Spleen (tissue), 11 donors: ENCODE measurements at regions not wholly inside any gene's neighbourhood (a gene's known extent, or its start where the extent isn't known, plus 50 kb on each side); places are given as distances from the start of the nearest gene placed in this dataset.
"Not testable (repeated sequence)": the region's sequence is repeated elsewhere in the genome, so short reads cannot be mapped to it uniquely, and the experiment has no call there.

ENCODE experiments used
- DNase-seq: peaks from one replicate; pipeline ENCODE4 v3.0.0-alpha.2; 2020
- H3K27ac ChIP-seq, 8 donors: fragments of 200-600 bp; sonication (generic) in 7 of 8; 1 replicate in 4 of 8; 2 replicates in 4 of 8; pipeline versions ENCODE4 v1.5.0 to v1.8.0; 2016 to 2021; ENCODE audit warnings: inconsistent platforms in 4 of 8, mild to moderate bottlenecking in 4 of 8, moderate library complexity in 1 of 8
- H3K27me3 ChIP-seq, 7 donors: fragments of 200-600 bp; sonication (generic) in 6 of 7; replicated peaks in 1 of 7; 1 replicate in 4 of 7; 2 replicates in 3 of 7; pipeline versions ENCODE4 v1.5.0 to v1.8.0; 2016 to 2021; ENCODE audit warnings: inconsistent platforms in 3 of 7, mild to moderate bottlenecking in 1 of 7
- H3K36me3 ChIP-seq, 6 donors: fragments of 200-600 bp; sonication (generic) in 5 of 6; 1 replicate in 4 of 6; 2 replicates in 2 of 6; pipeline versions ENCODE4 v1.5.0 to v1.8.0; 2016 to 2021; ENCODE audit warnings: inconsistent platforms in 2 of 6
- H3K4me1 ChIP-seq, 6 donors: fragments of 200-600 bp; sonication (generic) in 5 of 6; 1 replicate in 3 of 6; 2 replicates in 3 of 6; pipeline versions ENCODE4 v1.5.0 to v1.8.0; 2016 to 2021; ENCODE audit warnings: inconsistent platforms in 3 of 6
- H3K4me3 ChIP-seq, 8 donors: fragments of 200-600 bp; sonication (generic) in 7 of 8; 1 replicate in 4 of 8; 2 replicates in 4 of 8; pipeline versions ENCODE4 v1.5.0 to v1.8.0; 2016 to 2021; ENCODE audit warnings: inconsistent platforms in 4 of 8, mild to moderate bottlenecking in 4 of 8, moderate library complexity in 2 of 8
- H3K9me3 ChIP-seq, 8 donors: fragments of 200-600 bp; sonication (generic) in 7 of 8; 1 replicate in 4 of 8; 2 replicates in 4 of 8; pipeline versions ENCODE4 v1.5.0 to v1.8.0; 2016 to 2021; ENCODE audit warnings: inconsistent platforms in 4 of 8
- POLR2A ChIP-seq, 3 donors: fragments of 450-650 bp; IDR thresholded peaks; one replicate each; pipeline ENCODE4 v1.5.1; 2017; ENCODE audit warnings: antibody characterized with exemption in 3 of 3, mild to moderate bottlenecking in 1 of 3
- POLR2AphosphoS5 ChIP-seq, 3 donors: sonication (generic); formaldehyde crosslinking; IDR thresholded peaks; one replicate each; pipeline ENCODE4 v1.5.1; 2017; ENCODE audit warnings: antibody characterized with exemption in 3 of 3
- WGBS, 5 donors: extraction: QIAGEN DNeasy Blood & Tissue Kit in 3 of 5; methylation state at CpG; one replicate each; pipeline versions ENCODE4 v1.1.5 to v1.1.7; 2013 to 2018; 5-methylcytosine and 5-hydroxymethylcytosine counted together
- intact Hi-C: fragments of 100-400 bp; cut with DNase I; formaldehyde crosslinking; loops from one replicate; pipeline ENCODE4 v1.15.0; 2023; ENCODE audit warnings: low total_unique reads
- TF ChIP-seq, protein P1 (sequence below), 11 experiments: fragments of 200-600 bp in 7 of 11; fragments of 450-650 bp in 4 of 11; sonication (generic) in 4 of 11; IDR thresholded peaks in 8 of 11; conservative IDR thresholded peaks in 3 of 11; 1 replicate in 7 of 11; 2 replicates in 4 of 11; pipeline versions ENCODE4 v1.4.0 to v1.8.0; 2016 to 2021; ENCODE audit warnings: antibody characterized with exemption in 11 of 11, inconsistent platforms in 4 of 11, mild to moderate bottlenecking in 1 of 11
- donor health status: healthy with polysubstance abuse.
- donor health status: DM: no; HTN: no; CAD: no; lungs with moderate emphysema.
- donor health status: DM: no; HTN: no; CAD: no.
- donor health status: Bipolar disorder and iron deficiency.
- donor health status: healthy.
- donor health status: DM: no; HTN: no; CAD: no.
- donor health status: DM: yes; HTN: yes; CAD: no.

DNA sequence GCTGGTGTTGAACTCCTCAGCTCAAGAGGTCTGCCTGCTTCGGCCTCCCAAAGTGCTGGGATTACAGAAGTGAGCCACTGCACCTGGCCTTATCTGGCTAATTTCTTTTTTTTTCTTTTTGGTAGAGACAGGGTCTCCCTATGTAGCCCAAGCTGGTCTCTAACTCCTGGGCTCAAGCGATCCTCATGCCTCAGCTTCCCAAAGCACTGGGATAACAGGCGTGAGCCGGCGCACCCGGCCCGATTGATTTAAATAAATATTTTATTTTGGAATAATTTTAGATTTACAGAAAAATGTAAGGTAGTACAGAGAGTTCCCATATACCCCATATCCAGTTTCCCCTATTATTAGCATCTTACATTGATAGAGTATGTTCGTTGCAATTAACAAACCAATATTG, 155.0 kb upstream of the MVB12B start:
- peak; percentile 9 for DNase-seq
- no peaks in the 10 kb centered on the region for H3K36me3 ChIP-seq
- H3K9me3 ChIP-seq, result peaks cover 0 to 26% (median 19%) of the 10 kb centered on the region in 8 donors
- WGBS, 5 donors, result 92 to 96% (median 94%) methylated on average over 8 of the region's 8 CpGs
- no peak overlapping the region for H3K4me3 ChIP-seq
- no peak overlapping the region for H3K27ac ChIP-seq
- H3K4me1 ChIP-seq, result no peaks in the 10 kb centered on the region
- intact Hi-C loops, result no loop called here
- H3K27me3 ChIP-seq, result peaks cover 0 to 20% (median 0%) of the 10 kb centered on the region in 7 donors
- TF ChIP-seq POLR2AphosphoS5 (IDR thresholded peaks at IDR 0.05) (no peak), POLR2A (IDR thresholded peaks at IDR 0.05) (no peak)
- TF ChIP-seq, protein P1, sequence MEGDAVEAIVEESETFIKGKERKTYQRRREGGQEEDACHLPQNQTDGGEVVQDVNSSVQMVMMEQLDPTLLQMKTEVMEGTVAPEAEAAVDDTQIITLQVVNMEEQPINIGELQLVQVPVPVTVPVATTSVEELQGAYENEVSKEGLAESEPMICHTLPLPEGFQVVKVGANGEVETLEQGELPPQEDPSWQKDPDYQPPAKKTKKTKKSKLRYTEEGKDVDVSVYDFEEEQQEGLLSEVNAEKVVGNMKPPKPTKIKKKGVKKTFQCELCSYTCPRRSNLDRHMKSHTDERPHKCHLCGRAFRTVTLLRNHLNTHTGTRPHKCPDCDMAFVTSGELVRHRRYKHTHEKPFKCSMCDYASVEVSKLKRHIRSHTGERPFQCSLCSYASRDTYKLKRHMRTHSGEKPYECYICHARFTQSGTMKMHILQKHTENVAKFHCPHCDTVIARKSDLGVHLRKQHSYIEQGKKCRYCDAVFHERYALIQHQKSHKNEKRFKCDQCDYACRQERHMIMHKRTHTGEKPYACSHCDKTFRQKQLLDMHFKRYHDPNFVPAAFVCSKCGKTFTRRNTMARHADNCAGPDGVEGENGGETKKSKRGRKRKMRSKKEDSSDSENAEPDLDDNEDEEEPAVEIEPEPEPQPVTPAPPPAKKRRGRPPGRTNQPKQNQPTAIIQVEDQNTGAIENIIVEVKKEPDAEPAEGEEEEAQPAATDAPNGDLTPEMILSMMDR (IDR thresholded peaks at IDR 0.05 in 8 of 11, conservative IDR thresholded peaks at IDR 0.05 in 3 of 11), result no peak

DNA sequence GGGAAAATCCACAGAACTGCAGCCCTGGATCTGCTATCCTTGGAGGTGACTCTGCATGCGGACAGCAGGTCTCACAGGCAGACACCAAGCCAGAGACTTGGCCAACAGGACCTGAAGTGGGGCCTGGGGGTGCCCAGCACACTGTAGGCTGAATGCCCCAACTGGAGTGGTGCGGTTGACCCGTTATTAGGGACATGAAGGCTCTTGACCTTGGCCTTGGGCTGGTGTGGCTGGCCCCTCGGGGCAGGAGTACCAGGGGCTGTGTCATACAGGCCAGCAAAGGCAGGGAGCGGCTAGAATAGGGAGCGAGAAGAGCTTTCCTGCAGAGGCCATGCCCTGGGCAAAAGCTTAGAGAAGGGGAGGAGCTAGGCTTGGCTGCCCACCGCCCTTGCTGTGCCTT, 153.2 kb upstream of the MVB12B start:
- 82 to 87% (median 85%) methylated on average over 5 to 7 of the region's 7 CpGs for WGBS, 5 donors
- H3K4me3 ChIP-seq, result no peak overlapping the region
- H3K36me3 ChIP-seq, result no peaks in the 10 kb centered on the region
- H3K9me3 ChIP-seq, result peaks cover 0 to 31% (median 20%) of the 10 kb centered on the region in 8 donors
- no peak overlapping the region for H3K27ac ChIP-seq
- intact Hi-C loops, result no loop called here
- H3K4me1 ChIP-seq, result no peaks in the 10 kb centered on the region
- peak; percentile 41 for DNase-seq
- peaks cover 0 to 17% (median 0%) of the 10 kb centered on the region in 7 donors for H3K27me3 ChIP-seq
- TF ChIP-seq, protein P1 (IDR thresholded peaks at IDR 0.05 in 8 of 11, conservative IDR thresholded peaks at IDR 0.05 in 3 of 11), result no peak
- no peak for TF ChIP-seq POLR2A (IDR thresholded peaks at IDR 0.05)
- TF ChIP-seq POLR2AphosphoS5 (IDR thresholded peaks at IDR 0.05), result no peak

DNA sequence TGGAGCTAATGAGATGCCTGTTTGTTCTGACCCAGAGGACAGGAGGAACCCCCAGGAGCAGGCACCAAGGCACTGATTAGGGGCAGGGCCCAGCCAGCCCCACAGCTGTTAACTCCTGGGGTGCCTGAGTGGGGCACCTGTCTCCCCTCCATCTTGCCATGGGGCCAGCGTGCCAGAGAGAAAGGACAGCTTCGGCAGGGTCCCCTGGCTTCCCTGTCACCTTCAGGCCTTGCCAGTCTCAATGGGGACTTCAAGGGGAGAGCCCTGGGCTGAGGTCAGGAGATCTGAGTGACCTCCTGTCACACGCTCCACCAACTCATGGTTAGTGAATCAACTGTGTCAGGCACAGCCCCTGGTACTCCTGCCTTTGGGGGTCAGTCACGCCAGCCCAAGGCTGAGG, 152.7 kb upstream of the MVB12B start:
- intact Hi-C loops, result no loop called here

DNA sequence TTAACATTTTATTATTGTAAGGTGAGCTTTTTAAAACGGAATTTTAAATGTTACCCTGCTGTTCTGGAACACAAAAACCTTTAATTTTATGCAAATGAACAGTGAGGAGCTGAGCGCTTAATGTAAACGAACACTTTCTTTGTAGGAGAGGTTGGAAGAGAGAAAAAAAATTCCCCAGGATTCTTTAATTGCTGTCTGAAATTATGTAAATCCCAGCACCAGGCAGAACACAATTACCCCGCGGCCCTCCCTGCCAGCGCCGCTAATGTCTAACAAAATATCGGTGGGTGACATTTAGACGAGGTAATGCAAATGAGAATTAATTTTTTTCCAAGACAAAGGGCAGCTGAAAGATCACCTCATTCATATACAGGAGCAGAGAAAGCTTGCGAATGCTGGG, 143.4 kb upstream of the MVB12B start:
- TF ChIP-seq POLR2A (IDR thresholded peaks at IDR 0.05) (no peak), POLR2AphosphoS5 (IDR thresholded peaks at IDR 0.05) (no peak)
- TF ChIP-seq, protein P1 (IDR thresholded peaks at IDR 0.05 in 8 of 11, conservative IDR thresholded peaks at IDR 0.05 in 3 of 11), result no peak

More for the DNA sequence above, 152.7 kb upstream of the MVB12B start:
- peak; percentile 43 for DNase-seq
- Histone ChIP-seq H3K4me3 (no peak overlapping the region), H3K27me3 (peaks cover 0 to 17% (median 0%) of the 10 kb centered on the region in 7 donors), H3K36me3 (no peaks in the 10 kb centered on the region), H3K9me3 (peaks cover 0 to 31% (median 20%) of the 10 kb centered on the region in 8 donors), H3K4me1 (no peaks in the 10 kb centered on the region), H3K27ac (no peak overlapping the region)
- TF ChIP-seq POLR2AphosphoS5 (IDR thresholded peaks at IDR 0.05) (no peak), POLR2A (IDR thresholded peaks at IDR 0.05) (no peak)
- TF ChIP-seq, protein P1 (IDR thresholded peaks at IDR 0.05 in 8 of 11, conservative IDR thresholded peaks at IDR 0.05 in 3 of 11), result no peak
- WGBS, 5 donors, result 82 to 100% (median 91%) methylated on average over 2 to 4 of the region's 4 CpGs

DNA sequence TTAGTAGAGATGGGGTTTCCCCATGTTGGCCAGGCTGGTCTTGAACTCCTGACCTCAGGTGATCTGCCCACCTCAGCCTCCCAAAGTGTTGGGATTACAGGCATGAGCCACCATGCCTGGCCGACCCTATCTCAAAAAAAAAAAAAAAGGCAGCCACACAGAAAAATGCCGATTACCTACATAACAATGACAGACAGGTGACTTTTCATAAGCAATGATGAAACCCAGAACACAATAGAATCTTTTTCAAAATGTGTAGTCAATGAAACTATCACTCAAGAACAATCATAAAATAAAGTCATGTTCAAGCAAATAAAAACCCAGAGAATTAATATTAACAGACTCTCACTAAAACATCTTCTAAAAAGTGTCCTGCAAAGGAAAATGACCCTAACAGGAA, 135.6 kb upstream of the MVB12B start:
- H3K4me1 ChIP-seq, H3K9me3 ChIP-seq, DNase-seq, intact Hi-C loops, H3K27ac ChIP-seq, H3K27me3 ChIP-seq, H3K4me3 ChIP-seq, H3K36me3 ChIP-seq: not testable (repeated sequence)
- WGBS, 5 donors, result 81 to 97% (median 90%) methylated on average over 2 of the region's 2 CpGs

More for the DNA sequence above, 143.4 kb upstream of the MVB12B start:
- Histone ChIP-seq H3K4me1 (no peaks in the 10 kb centered on the region), H3K27ac (no peak overlapping the region), H3K36me3 (no peaks in the 10 kb centered on the region), H3K4me3 (no peak overlapping the region), H3K9me3 (peaks cover 0 to 30% (median 25%) of the 10 kb centered on the region in 8 donors), H3K27me3 (peaks cover 0 to 25% (median 0%) of the 10 kb centered on the region in 7 donors)
- WGBS, 5 donors, result 80 to 85% (median 84%) methylated on average over 10 of the region's 10 CpGs
- intact Hi-C loops, result no loop called here
- DNase-seq, result no peak
